HG03521 (cell line): ENCODE measurements at regions not wholly inside any gene's neighbourhood (a gene's known extent, or its start where the extent isn't known, plus 50 kb on each side); places are given as distances from the start of the nearest gene placed in this dataset.

Experiments
- ATAC-seq: cut with Tn5 transposase; IDR thresholded peaks from one replicate; pipeline ENCODE4 v1.9.1; 2021; ENCODE audit warnings: mild to moderate bottlenecking, moderate library complexity; ENCODE audit not compliant: unreplicated experiment

DNA sequence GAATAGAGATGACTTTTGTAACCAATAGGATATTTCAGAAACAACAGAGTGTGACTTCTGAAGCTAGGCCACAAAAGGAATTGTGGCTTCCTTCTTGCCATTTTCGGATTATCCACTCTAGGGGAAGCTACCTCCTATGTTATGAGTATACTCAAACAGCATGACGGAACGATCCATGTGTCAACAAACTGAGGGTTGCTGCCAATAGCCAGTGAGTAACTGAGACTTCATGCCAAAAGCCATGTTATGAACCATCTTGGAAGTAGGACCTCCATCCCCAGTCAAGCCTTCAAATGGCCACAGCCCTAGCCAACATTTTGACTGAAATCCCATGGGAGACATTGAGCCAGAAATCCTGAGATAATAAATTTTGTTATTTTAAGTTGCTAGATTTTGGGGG lies 69.0 kb upstream of the IL6 start:
- no peak for ATAC-seq

DNA sequence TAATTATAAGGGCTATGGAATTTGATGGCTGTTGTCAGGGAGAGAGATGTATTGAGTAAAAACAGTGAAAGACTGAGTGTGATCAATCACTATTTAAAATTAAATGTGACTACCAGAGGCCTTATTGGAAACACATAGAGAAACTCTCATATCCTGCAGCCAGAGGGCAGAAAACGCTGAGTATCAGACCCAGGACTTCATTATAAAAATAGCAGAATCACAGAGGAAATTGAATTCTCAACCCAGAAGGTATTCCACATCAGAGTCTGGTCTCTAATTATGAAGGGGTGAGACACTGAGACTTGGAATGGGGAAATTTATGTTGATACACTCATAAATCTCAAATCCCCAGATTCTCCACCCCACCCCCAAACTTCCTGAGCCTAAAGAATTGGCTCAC lies 69.5 kb upstream of the IL6 start:
- ATAC-seq = no peak

DNA sequence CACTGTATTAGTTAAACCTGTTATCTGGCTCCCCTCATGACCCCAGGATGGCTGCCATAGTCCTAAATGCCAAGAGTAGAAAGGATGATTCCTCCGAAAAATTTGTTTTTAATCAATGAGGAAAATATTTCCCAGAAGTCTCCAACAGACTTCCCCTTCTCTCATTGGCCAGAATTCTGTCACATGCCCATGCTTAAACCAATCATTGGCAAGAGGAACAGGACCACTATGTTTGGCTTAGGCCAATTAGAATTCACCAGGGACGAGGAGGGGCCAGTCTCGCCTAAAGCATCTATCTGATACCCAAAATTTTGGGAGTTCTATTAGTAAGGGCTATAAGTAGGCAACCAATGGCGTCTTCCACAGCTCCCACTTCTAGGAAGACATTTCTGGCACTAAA lies 71.2 kb upstream of the IL6 start:
- ATAC-seq = no peak

DNA sequence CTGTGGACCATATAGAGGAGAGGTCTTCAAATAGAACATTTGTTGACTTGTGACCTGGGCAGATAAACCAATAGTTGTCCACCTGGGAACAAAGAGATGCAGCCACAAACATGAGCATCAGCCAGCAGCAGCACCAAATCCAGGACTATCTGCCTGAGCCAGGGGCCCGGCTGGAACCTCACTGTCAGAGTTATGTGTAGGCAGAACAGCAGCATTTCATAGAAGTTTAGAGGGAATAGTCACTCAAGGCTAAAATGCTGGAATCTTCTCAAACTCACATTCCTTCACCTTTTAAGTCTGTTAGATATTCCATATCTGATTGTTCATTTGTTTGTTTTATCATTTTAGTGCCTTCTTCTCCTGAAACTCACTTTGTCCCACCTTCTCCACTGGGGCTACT lies 72.2 kb upstream of the IL6 start:
- ATAC-seq = no peak

DNA sequence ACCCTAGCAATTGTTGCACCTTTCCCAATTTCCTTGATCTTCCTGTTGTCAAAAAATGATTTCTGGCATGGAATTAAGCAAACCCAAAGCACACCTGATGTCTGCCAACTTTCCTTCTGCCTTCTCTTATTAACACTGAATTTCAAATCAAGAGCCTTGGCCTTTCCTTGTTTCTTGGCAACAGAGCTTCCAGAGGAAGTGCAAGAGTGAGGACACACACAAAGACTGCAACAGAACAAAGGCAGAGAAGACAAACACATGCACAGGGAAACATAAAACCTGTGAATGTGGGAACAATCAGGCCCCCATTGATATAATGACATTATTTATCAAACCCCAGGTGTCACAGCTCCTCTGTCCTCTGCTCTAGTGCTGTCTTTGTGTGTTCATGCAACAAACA lies 73.0 kb upstream of the IL6 start:
- ATAC-seq = no peak

DNA sequence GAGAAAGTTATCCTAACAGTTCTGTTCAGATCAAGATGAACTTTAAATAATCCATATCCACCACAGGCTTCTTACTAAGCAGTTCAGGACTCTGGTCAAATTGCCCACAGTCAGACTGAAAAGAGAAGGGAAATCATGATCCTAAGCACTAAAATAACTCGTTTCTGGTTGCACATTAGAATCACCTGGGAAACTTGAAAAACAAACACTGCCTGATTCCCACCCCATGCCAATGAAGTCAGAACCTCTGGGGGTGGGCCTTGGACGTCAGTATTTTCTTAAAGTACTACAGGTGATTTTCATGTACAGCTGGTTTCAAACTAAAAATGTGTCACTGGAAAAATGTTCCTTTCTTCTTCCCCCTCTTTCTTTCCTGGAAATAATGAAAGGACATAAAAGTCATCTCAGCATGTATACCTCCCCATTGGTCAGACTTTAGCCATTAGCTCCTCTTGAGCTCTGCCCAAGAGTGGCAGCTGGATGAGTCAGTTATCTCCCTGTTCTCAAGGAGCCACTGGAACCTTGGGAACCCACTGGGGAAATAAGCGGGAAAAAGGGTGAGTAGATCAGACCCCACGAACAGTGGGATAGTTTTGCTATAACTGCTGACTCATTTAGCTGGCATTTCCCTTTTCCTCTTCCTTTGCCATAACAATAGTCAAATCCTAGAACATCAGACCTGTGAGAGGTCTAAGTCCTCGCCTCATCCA lies 75.3 kb upstream of the IL6 start:
- no peak for ATAC-seq

DNA sequence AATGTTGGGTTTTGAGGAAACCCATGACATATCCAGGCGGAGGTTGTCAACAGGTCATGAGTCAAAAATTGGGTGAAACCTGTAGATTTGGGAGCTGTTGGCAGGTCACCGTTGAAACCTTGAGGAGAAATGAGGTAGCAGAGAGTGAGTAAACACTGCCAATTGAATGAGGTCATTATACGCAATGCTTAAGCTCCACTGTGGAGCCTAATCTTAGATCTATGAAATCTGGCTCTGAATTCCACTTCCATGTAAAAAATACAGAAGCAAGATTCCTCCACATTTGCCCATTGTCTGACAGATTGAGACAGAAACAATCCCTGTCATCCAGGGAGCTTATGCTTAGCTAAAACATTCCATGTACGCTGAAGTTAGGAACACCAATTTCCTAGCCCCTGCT lies 76.0 kb upstream of the IL6 start:
- ATAC-seq = no peak

DNA sequence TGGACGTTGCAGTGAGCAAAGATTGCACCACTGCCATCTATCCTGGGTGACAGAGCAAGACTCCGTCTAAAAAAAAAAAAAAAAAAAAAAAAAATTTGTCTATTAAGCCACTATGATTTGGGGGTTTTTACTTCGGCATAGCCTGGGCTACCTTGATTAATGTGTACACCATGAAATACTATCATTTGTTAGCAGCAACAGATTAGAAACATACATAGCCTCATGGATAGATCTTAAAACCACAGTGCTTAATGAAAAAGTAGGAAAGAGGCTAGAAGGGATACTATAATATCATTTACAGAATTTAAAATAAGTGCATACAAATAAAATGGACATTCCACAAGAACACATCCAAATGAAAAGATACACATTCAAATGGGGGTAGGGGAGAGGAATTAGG lies 77.3 kb upstream of the IL6 start:
- ATAC-seq = no peak

DNA sequence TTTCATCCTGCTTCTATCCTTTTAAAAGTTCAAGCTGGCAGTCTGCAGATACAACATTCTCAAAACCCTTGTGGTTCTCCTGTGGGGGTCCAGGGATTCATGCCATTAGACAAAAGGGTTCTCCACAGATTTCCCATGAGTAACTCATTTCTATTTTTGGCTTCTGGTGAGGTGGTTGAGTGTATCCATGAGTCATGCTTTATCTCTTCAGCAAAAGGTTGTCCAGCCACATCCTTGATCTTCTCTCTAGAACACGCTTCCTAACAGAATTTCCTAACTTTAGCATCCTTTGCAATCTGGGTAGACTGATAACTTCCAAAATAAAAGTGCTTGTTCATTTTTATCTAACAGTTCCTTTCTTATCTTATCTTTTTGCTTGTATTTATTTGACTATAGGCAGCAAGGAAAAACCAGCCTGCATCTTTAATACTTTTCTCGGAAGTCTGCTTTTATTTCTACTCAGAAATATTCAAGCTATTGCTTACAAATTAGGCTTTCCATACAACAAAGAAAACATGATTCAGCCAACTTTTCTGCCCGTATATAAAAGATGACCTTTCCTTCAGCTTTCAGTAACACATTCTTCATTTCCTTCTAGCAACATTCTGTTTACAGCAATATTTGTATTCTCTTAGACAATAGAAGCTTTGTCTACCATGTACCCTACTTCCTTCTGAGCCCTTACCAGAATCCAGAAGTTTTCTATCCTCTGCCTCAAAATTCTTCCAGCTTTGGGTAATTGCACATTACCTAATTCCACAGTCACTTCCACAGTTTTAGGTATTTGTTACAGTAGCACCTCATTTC lies 79.3 kb upstream of the IL6 start:
- no peak for ATAC-seq

DNA sequence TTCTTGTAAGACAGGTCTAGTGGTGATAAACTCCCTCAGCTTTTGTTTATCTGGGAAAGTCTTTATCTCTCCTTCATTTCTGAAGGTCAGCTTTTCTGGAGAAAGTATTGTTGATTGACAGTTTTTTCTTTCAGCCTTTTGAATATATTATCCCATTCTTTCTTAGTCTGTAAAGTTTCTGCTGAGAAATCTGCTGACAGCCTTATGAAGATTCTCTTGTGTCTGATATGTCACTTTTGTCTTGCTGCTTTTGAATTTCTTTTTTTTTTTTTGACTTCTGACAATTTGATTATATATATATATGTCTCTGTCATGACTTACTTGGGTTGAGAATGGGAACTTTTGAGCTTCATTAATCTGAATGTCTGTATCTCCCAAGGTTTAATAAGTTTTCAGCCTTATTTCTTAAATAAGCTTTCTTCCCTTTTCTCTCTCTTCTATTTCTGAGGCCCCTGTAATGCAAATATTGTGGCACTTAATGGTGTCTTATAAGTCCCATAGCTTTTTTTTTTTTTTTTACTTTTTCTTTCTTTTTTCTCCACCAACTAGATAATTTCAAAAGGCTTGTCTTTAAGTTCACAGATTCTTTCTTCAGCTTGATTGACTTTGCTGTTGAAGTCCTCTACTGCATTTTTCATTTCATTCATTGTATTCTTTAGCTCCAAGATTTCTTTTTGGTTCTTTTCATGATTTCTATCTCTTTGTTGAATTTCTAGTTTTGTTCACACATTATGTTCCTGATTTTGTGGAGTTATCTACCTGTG lies 81.4 kb upstream of the IL6 start:
- ATAC-seq = no peak

DNA sequence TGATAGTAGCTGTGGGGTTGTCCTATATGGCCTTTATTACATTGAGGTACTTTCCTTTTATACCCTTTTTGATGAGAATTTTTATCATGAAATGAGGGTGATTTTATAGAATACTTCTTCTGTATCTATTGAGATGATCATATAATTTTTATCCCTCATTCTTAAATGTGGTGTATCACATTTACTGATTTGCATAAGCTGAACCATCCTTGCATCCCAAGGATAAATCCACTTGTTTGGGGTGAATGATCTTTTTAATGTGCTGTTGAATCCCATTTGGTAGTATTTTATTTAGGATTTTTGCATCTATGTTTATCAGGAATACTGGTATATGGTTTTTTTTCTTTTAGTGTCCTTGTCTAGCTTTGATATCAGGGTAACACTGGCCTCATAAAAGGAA lies 84.5 kb upstream of the IL6 start:
- ATAC-seq = no peak

DNA sequence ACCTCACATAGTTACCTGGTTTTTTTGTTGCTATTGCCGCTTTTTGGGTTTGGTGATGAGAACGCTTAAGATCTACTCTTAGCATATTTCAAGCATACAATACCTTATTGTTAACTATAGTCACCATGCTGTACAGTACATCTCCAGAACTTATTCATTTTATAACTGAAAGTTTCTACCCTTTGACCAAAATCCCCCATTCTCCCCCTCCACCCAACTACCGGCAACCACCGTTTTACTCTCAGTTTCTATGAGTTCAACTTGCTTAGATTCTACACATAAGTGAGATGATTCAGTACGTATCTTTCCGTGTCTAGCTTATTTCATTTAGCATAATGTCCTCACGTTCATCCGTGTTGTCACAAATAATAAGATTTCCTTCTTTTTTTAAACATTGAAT lies 86.7 kb upstream of the IL6 start:
- ATAC-seq = peak; percentile 96

DNA sequence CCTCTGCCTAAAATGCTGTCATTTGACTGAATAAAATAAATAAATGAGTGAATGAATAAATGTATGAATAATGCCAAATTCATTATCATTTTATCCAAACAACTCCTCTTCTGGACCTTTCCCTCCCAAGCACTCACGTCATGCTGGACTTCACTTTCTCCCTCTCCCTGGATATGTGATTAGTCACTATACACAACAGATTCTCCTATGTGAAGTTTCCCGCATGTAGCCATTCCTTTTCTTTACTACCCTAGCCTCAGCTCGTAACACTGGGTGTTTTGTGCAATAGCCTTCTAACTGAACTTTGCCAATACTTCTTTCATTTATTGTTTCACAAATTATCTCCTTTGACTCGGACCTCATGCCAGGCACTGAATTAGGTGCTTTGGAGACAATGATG lies 87.6 kb upstream of the IL6 start:
- ATAC-seq = no peak

DNA sequence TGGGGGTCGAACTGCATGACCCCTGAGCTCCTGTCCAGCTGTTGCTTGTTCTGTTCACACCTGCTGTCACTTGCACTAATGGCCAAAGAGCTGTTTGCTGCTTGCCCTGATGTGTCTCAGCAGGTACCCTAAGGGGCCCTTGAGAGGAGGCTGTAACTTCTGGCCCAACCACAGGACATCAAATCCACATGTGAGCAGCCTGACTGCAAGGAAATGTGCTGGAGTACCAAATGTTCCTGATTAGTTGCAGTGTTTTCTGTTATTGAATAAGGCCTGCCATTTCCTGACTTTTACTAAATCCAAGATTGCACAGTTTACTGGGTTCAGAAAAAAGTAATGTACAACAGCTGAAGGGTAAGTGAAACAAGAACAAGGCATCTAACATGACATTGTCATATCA lies 91.7 kb upstream of the IL6 start:
- ATAC-seq = no peak

DNA sequence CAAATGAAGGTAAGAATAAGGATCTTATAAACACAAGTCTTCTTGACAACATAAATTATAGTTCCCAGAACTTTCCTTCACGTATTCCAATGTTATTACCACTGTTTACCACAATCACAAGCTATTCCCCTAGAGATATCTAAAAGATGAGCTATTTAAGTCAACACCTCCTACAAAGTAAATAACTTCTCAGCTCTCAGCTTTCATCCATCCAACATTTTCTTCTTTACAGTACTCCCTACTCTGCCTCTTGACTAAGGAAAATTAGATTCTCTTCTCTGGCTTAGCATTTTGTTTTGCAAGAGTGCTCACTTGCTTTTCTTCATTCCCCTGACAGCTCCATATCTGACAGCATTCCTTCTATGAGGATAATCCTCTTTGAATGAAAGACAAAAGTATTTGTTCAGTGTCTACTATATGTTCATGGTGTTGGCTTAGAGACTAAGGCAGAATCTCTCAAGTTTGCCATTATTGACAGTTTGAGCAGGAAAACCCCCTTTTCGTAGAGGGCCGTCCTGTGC lies 93.0 kb upstream of the IL6 start:
- ATAC-seq = no peak

DNA sequence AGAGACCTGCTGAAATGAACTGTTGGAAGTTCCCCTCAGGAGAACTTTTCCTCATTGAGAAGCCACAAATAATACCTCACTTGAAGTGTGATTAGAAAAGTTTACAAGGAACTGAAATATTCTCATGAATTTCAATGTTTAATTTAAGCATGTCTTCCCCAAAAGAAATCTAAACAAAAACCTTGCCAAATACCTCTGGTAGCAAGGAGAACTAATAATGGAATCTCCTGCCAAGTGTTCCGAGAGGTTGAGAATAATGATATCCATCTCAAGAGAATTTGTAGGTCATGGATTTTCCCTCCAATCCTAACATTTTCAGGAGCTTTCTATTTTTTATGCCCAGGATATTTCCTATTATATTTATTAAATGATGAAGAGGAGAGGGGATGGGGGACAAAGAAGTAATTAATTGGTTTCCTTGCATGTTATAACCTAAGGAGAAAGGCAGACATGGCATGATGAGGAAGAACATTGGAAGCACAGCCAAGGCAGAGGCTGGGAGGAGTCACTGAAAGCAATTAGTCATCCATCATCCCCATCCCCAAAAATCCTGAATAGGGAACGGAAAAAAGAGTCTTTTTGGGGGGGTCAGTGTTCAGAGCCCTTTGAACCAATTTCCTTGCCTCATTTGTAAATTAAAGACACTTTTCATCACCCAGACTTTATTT lies 93.6 kb upstream of the IL6 start:
- ATAC-seq = no peak

DNA sequence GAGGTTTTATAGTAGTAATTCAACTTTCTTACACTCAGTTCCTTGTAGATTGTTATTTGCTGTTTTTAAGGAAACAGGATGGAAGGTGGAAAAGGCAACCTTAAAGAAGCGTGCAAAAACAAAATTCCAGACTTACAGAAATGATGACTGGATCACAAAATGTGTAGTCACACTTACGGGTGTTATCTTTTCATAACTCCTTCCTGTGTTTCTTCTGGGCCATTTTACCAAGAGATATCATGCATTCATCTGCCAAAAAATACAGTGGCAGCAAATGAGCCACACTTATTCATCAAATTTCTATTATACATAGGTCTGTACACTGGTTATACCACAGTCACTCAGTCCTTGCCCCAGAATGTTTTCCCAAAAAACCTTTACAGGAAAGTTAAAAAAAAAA lies 94.3 kb upstream of the IL6 start:
- ATAC-seq = no peak

DNA sequence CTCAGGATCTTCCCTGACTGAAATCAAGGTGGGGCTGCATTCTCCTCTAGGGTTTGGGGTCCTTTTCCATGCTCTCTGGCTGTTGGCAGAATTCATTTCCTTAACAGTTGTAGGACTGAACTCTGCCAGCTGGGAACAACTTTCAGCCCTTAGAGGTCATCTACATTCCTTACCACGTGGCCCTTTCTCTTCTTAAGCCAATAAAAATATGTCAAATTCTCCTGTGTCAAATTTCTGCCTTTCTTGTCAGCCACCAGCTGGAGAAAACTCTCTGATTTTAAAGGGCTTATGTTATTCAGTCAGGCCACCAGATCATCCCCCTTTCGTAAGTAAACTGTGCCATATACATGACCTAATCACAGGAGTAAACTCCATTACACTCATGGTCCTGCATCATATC lies 95.3 kb upstream of the IL6 start:
- no peak for ATAC-seq

DNA sequence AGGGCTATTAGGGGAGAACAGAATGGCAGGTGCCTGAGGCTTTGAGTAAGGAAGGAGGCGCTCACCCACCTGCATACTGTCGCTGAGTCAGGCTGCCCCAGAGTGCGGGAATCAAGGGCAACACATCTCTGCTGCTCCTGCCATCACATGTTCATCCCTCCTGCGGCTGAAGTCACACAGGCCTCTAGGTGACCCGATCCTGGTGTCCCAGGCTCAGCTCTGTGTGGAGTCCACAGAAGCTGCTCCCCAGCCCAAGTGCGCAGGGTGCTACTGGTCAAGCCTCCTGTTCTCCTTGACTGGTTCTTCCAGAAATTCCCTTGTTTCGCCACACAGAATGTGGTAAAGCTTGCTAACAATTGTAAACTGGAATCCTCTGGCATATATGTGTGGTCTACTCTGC lies 96.9 kb upstream of the IL6 start:
- ATAC-seq = no peak

DNA sequence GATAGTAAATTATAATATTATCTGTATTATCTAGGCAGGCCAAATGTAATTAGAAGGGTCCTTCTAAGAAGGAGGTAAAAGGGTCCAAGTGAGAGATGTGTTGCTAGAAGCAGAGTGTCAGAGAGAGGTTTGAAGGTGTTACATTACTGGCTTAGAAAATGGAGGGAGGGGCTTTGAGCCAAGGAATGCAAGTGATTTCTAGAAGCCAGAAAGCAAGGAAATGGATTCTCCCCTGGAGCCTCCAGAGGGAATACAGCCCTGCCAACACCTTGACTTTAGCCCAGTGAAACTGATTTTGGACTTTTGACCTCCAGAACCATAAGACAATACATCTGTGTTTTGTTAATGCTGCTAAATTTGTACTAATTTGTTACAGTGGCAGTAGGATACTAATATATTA lies 97.9 kb upstream of the IL6 start:
- ATAC-seq = no peak

DNA sequence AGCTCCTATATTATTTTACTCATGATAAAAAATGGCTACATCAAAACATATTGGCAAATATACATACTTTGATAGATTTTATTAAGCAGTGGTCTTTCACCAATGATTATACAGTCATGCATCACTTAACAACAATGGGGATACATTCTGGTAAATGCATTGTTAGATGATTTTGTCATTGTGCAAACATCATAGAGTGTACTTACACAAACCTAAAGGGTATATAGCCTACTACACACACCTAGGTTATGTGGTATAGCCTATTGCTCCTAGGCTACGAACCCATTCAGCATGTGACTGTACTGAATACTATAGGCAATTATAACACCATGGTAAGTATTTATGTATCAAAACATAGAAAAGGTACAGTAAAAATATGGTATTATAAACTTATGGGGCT lies 98.9 kb upstream of the IL6 start:
- ATAC-seq = no peak
